Nephron progenitor cell (in vitro differentiated cells): ENCODE measurements at regions not wholly inside any gene's neighbourhood (a gene's known extent, or its start where the extent isn't known, plus 50 kb on each side); places are given as distances from the start of the nearest gene placed in this dataset.

Source experiments
- DNase-seq: peaks from one replicate; pipeline ENCODE4 v3.0.0; 2021
- H3K27ac Mint-ChIP-seq: 2 replicates; pipeline ENCODE4 v1.8.0; 2021; ENCODE audit warnings: mild to moderate bottlenecking, moderate library complexity, mixed read lengths
- H3K27me3 Mint-ChIP-seq: 2 replicates; pipeline ENCODE4 v1.8.0; 2021; ENCODE audit warnings: mild to moderate bottlenecking, low read depth, mixed read lengths; ENCODE audit not compliant: poor library complexity
- H3K36me3 Mint-ChIP-seq: 2 replicates; pipeline ENCODE4 v1.8.0; 2021; ENCODE audit warnings: low read depth, mixed read lengths
- H3K4me1 Mint-ChIP-seq: 2 replicates; pipeline ENCODE4 v1.8.0; 2021; ENCODE audit warnings: mixed read lengths
- H3K4me3 Mint-ChIP-seq: 2 replicates; pipeline ENCODE4 v1.8.0; 2021; ENCODE audit warnings: mild to moderate bottlenecking, moderate library complexity, mixed read lengths
- H3K9me3 Mint-ChIP-seq: 2 replicates; pipeline ENCODE4 v1.8.0; 2021; ENCODE audit warnings: mild to moderate bottlenecking, moderate library complexity, mixed read lengths
- TF ChIP-seq, protein P1 (sequence below): fragments of 200-600 bp; sonication (generic); IDR thresholded peaks from 2 replicates; pipeline ENCODE4 v1.5.0; 2021; ENCODE audit warnings: antibody characterized with exemption

DNA sequence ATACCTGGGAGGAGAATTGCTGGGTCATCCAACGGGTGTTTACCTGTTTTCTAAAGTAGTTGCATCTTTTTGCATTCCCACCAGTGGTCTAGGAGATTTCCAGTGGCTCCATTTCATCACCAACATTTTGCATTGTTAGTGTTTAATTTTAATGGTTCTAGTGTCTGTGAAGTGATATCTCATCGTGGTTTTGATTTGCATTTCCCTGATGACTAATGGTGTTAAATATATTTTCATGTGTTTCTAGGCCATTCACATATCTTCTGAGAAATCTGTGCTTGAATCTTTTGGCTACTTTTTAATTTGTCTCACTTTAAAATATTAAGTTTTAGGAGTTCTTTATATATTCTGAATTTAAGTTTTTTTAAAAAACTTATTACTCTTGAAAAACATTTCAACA is 439.6 kb downstream of the TMEM135 start:
- peaks cover 5% of the 10 kb centered on the region for H3K9me3 Mint-ChIP-seq
- H3K27me3 Mint-ChIP-seq = no peaks in the 10 kb centered on the region
- no peak overlapping the region for H3K27ac Mint-ChIP-seq
- H3K36me3 Mint-ChIP-seq = no peaks in the 10 kb centered on the region
- no peak for DNase-seq
- H3K4me1 Mint-ChIP-seq = no peaks in the 10 kb centered on the region
- TF ChIP-seq, protein P1, sequence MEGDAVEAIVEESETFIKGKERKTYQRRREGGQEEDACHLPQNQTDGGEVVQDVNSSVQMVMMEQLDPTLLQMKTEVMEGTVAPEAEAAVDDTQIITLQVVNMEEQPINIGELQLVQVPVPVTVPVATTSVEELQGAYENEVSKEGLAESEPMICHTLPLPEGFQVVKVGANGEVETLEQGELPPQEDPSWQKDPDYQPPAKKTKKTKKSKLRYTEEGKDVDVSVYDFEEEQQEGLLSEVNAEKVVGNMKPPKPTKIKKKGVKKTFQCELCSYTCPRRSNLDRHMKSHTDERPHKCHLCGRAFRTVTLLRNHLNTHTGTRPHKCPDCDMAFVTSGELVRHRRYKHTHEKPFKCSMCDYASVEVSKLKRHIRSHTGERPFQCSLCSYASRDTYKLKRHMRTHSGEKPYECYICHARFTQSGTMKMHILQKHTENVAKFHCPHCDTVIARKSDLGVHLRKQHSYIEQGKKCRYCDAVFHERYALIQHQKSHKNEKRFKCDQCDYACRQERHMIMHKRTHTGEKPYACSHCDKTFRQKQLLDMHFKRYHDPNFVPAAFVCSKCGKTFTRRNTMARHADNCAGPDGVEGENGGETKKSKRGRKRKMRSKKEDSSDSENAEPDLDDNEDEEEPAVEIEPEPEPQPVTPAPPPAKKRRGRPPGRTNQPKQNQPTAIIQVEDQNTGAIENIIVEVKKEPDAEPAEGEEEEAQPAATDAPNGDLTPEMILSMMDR = no peak
- no peak overlapping the region for H3K4me3 Mint-ChIP-seq

DNA sequence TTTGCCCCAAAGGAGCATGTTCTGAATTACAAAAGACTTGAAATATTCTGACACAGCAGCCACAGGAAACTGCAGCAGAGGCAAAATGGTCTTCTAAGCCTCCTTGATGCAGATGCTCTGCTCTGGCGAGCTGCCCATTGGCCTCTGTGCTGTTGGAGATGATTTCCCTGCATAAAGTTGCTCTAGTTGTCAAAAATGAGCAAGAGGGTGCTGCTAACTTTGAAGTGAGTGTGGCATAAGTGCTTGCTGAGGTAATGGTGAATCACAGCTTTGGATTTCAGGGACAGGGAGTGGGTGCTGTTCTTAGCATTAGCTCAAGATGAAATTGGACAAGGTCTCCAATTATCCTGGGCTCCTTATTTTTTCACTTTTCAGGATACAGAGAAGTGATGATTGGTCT is 435.4 kb downstream of the TMEM135 start:
- H3K27ac Mint-ChIP-seq = no peak overlapping the region

DNA sequence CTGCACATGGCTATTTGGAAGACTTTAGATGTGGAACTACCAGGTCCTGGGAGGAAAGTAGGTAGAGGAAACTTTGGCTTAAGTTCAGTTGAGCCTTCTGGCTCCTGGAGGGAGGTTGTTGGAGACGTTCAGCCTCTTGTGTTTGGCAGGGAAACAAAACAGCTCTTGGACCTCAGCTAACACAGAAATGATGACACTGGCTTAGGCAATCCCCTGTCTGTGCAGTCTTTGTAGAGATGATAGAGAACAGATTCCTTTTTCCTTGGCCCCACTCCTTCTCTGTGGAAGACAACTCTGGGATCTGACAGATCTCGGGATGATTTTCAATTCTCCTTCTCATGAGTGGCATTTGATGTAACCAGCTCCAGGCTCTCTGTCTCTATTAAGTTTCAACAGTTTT is 428.5 kb downstream of the TMEM135 start:
- peaks cover 5% of the 10 kb centered on the region for H3K27me3 Mint-ChIP-seq
- DNase-seq = no peak
- no peaks in the 10 kb centered on the region for H3K36me3 Mint-ChIP-seq
- no peak overlapping the region for H3K4me3 Mint-ChIP-seq
- H3K4me1 Mint-ChIP-seq = peaks cover 5% of the 10 kb centered on the region
- TF ChIP-seq, protein P1 = no peak
- H3K27ac Mint-ChIP-seq = no peak overlapping the region
- no peaks in the 10 kb centered on the region for H3K9me3 Mint-ChIP-seq

More for the DNA sequence above, 435.4 kb downstream of the TMEM135 start:
- no peak for DNase-seq
- Mint-ChIP-seq H3K36me3 (no peaks in the 10 kb centered on the region), H3K4me3 (no peak overlapping the region), H3K27me3 (peaks cover 5% of the 10 kb centered on the region), H3K9me3 (no peaks in the 10 kb centered on the region), H3K4me1 (no peaks in the 10 kb centered on the region)
- TF ChIP-seq, protein P1 = no peak

- peaks cover 5% of the 10 kb centered on the region for H3K27me3 Mint-ChIP-seq
- TF ChIP-seq, protein P1 = no peak
- peaks cover 5% of the 10 kb centered on the region for H3K4me1 Mint-ChIP-seq
- H3K4me3 Mint-ChIP-seq = no peak overlapping the region
- H3K9me3 Mint-ChIP-seq = no peaks in the 10 kb centered on the region
- no peak overlapping the region for H3K27ac Mint-ChIP-seq
- no peak for DNase-seq
- H3K36me3 Mint-ChIP-seq = no peaks in the 10 kb centered on the region
These were observed 428.0 kb downstream of the TMEM135 start for GRCh38 chr11:87465716-87466115.

- H3K4me1 Mint-ChIP-seq = peaks cover 5% of the 10 kb centered on the region
- H3K36me3 Mint-ChIP-seq = no peaks in the 10 kb centered on the region
- no peak for DNase-seq
- TF ChIP-seq, protein P1 = peak; percentile 44
- H3K27ac Mint-ChIP-seq = no peak overlapping the region
- H3K4me3 Mint-ChIP-seq = no peak overlapping the region
- no peaks in the 10 kb centered on the region for H3K27me3 Mint-ChIP-seq
- no peaks in the 10 kb centered on the region for H3K9me3 Mint-ChIP-seq
These were observed 425.9 kb downstream of the TMEM135 start for GRCh38 chr11:87463486-87464102.

- TF ChIP-seq, protein P1 = no peak
- Mint-ChIP-seq H3K27me3 (no peaks in the 10 kb centered on the region), H3K4me1 (no peaks in the 10 kb centered on the region), H3K4me3 (no peak overlapping the region), H3K27ac (no peak overlapping the region), H3K9me3 (no peaks in the 10 kb centered on the region), H3K36me3 (no peaks in the 10 kb centered on the region)
- DNase-seq = no peak
These were observed 424.4 kb downstream of the TMEM135 start for GRCh38 chr11:87462171-87462570.
